Type B pancreatic cell (in vitro differentiated cells): ENCODE measurements at regions not wholly inside any gene's neighbourhood (a gene's known extent, or its start where the extent isn't known, plus 50 kb on each side); places are given as distances from the start of the nearest gene placed in this dataset.

Experiments
- DNase-seq: peaks from one replicate; pipeline ENCODE4 v3.0.0; 2021; ENCODE audit warnings: mixed read lengths; ENCODE audit not compliant: unreplicated experiment; ENCODE audit errors: extremely low spot score
- H3K27ac Mint-ChIP-seq: 2 replicates; pipeline ENCODE4 v1.8.0; 2021; ENCODE audit warnings: mild to moderate bottlenecking, mixed read lengths
- H3K27me3 Mint-ChIP-seq: 2 replicates; pipeline ENCODE4 v1.8.0; 2021; ENCODE audit warnings: mixed read lengths
- H3K36me3 Mint-ChIP-seq: 2 replicates; pipeline ENCODE4 v1.8.0; 2021; ENCODE audit warnings: mixed read lengths
- H3K4me1 Mint-ChIP-seq: one replicate; pipeline ENCODE4 v1.8.0; 2021; ENCODE audit warnings: mixed read lengths; ENCODE audit not compliant: unreplicated experiment
- H3K4me3 Mint-ChIP-seq: 2 replicates; pipeline ENCODE4 v1.8.0; 2021; ENCODE audit warnings: mild to moderate bottlenecking, mixed read lengths
- H3K9me3 Mint-ChIP-seq: 2 replicates; pipeline ENCODE4 v1.8.0; 2021; ENCODE audit warnings: mixed read lengths
- TF ChIP-seq, protein P1 (sequence below): fragments of 200-600 bp; sonication (generic); conservative IDR thresholded peaks from 2 replicates; pipeline ENCODE4 v1.5.0; 2021; ENCODE audit warnings: antibody characterized with exemption, mild to moderate bottlenecking

- Mint-ChIP-seq H3K27ac (no peak overlapping the region), H3K9me3 (no peaks in the 10 kb centered on the region), H3K4me1 (no peaks in the 10 kb centered on the region), H3K4me3 (no peak overlapping the region), H3K36me3 (no peaks in the 10 kb centered on the region), H3K27me3 (no peaks in the 10 kb centered on the region)
- TF ChIP-seq, protein P1, sequence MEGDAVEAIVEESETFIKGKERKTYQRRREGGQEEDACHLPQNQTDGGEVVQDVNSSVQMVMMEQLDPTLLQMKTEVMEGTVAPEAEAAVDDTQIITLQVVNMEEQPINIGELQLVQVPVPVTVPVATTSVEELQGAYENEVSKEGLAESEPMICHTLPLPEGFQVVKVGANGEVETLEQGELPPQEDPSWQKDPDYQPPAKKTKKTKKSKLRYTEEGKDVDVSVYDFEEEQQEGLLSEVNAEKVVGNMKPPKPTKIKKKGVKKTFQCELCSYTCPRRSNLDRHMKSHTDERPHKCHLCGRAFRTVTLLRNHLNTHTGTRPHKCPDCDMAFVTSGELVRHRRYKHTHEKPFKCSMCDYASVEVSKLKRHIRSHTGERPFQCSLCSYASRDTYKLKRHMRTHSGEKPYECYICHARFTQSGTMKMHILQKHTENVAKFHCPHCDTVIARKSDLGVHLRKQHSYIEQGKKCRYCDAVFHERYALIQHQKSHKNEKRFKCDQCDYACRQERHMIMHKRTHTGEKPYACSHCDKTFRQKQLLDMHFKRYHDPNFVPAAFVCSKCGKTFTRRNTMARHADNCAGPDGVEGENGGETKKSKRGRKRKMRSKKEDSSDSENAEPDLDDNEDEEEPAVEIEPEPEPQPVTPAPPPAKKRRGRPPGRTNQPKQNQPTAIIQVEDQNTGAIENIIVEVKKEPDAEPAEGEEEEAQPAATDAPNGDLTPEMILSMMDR: no peak
- no peak for DNase-seq
Measured at GRCh38 chr3:76582632-76583378, 457.1 kb upstream of the ROBO2 start.

GRCh38 chr3:76585794-76586392 is 454.0 kb upstream of the ROBO2 start:
- Mint-ChIP-seq H3K9me3 (no peaks in the 10 kb centered on the region), H3K36me3 (no peaks in the 10 kb centered on the region), H3K27ac (no peak overlapping the region), H3K27me3 (no peaks in the 10 kb centered on the region), H3K4me3 (no peak overlapping the region), H3K4me1 (no peaks in the 10 kb centered on the region)
- TF ChIP-seq, protein P1: peak; percentile 83
- no peak for DNase-seq

DNA sequence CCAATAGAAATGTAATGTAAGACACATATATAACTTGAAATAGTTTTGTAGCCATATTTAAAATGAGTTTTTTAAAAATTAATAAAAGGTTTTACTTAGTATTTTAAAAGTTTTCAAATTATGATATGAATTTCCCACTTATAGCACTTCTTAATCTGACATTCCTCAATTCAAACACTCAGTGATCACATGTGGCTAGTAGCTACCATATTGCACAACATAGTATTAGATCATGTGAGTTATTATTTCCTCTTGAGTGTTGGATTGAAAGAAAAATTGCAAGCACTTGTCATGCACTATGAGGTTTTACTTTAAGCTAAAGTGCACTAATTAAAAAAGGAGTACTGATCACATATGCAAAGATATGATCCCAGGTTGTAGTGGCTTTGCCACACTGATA is 453.4 kb upstream of the ROBO2 start:
- Mint-ChIP-seq H3K27ac (no peak overlapping the region), H3K4me1 (no peaks in the 10 kb centered on the region), H3K36me3 (no peaks in the 10 kb centered on the region), H3K4me3 (no peak overlapping the region), H3K9me3 (no peaks in the 10 kb centered on the region), H3K27me3 (no peaks in the 10 kb centered on the region)
- no peak for DNase-seq
- TF ChIP-seq, protein P1: no peak

- no peak overlapping the region for H3K4me3 Mint-ChIP-seq
- TF ChIP-seq, protein P1: no peak
Measured at GRCh38 chr3:76610150-76610549, 429.7 kb upstream of the ROBO2 start.

GRCh38 chr3:76615719-76616118 is 424.2 kb upstream of the ROBO2 start:
- Mint-ChIP-seq H3K36me3 (no peaks in the 10 kb centered on the region), H3K27me3 (no peaks in the 10 kb centered on the region), H3K9me3 (peaks cover 4% of the 10 kb centered on the region), H3K27ac (no peak overlapping the region), H3K4me3 (no peak overlapping the region), H3K4me1 (no peaks in the 10 kb centered on the region)
- TF ChIP-seq, protein P1: no peak
- no peak for DNase-seq

More at GRCh38 chr3:76610150-76610549, 429.7 kb upstream of the ROBO2 start:
- DNase-seq: no peak
- Mint-ChIP-seq H3K27ac (no peak overlapping the region), H3K4me1 (no peaks in the 10 kb centered on the region), H3K9me3 (no peaks in the 10 kb centered on the region), H3K27me3 (no peaks in the 10 kb centered on the region), H3K36me3 (no peaks in the 10 kb centered on the region)
